ENCODE measurements at regions not wholly inside any gene's neighbourhood (a gene's known extent, or its start where the extent isn't known, plus 50 kb on each side); places are given as distances from the start of the nearest gene placed in this dataset.

GRCh38 chr2:153388246-153388645 lies 90.3 kb downstream of the RPRM start:
- H2BK15ac ChIP-seq (ENCODE audit: low read depth, poor library complexity, severe bottlenecking): no peak overlapping the region
- no peaks in the 10 kb centered on the region for H3K27me3 ChIP-seq (ENCODE audit: control insufficient read depth in 1 of 2, insufficient read depth in 1 of 2, low read length in 2 of 2)
- no peak overlapping the region for H2BK5ac ChIP-seq (ENCODE audit: low read depth, low read length, poor library complexity, severe bottlenecking)
- H3K23ac ChIP-seq (ENCODE audit: low read length in 2 of 2): no peak overlapping the region
- H4K91ac ChIP-seq (ENCODE audit: low read length): no peak overlapping the region
- no peak overlapping the region for H3K14ac ChIP-seq (ENCODE audit: low read length in 2 of 2)
- no peaks in the 10 kb centered on the region for H3K79me1 ChIP-seq (replicated peaks; ENCODE audit: low read length, poor library complexity, severe bottlenecking)
- no peak overlapping the region for H3K4me2 ChIP-seq (ENCODE audit: low read length, poor library complexity, severe bottlenecking)
- H4K8ac ChIP-seq (ENCODE audit: low read length): no peak overlapping the region
- H3K4ac ChIP-seq (ENCODE audit: low read depth in 1 of 2, low read length in 2 of 2): no peak overlapping the region
- H2BK12ac ChIP-seq (ENCODE audit: low read length in 2 of 2): no peak overlapping the region
- no peak for DNase-seq
- no peak overlapping the region for H3K27ac ChIP-seq (ENCODE audit: low read length, poor library complexity, severe bottlenecking)
- H3K4me1 ChIP-seq (ENCODE audit: control insufficient read depth, insufficient read depth, low read depth, low read length): no peaks in the 10 kb centered on the region
- no peak overlapping the region for H2AFZ ChIP-seq (ENCODE audit: low read depth, low read length)
- H3K9me3 ChIP-seq (ENCODE audit: control insufficient read depth, low read length): no peaks in the 10 kb centered on the region
- H3K9ac ChIP-seq (ENCODE audit: low read length): no peak overlapping the region
- no peak overlapping the region for H3K4me3 ChIP-seq (ENCODE audit: insufficient read depth in 1 of 2, low read depth in 1 of 2, low read length in 2 of 2)
- no peak overlapping the region for H2BK120ac ChIP-seq (ENCODE audit: low read depth, low read length)
- no peaks in the 10 kb centered on the region for H3K36me3 ChIP-seq (ENCODE audit: control insufficient read depth in 1 of 2, insufficient read depth in 2 of 2, low read depth in 1 of 2, low read length in 2 of 2)
- no peak overlapping the region for H2AK5ac ChIP-seq (ENCODE audit: low read length, severe bottlenecking)
- no peak overlapping the region for H3K18ac ChIP-seq (ENCODE audit: low read depth in 1 of 2, low read length in 2 of 2)
- WGBS: 22% methylated on average over 1 of the region's 1 CpG

GRCh38 chr2:153387203-153387602 lies 91.4 kb downstream of the RPRM start:
- Histone ChIP-seq H3K9me3 (ENCODE audit: control insufficient read depth, low read length) (no peaks in the 10 kb centered on the region), H4K91ac (ENCODE audit: low read length) (no peak overlapping the region), H2AFZ (ENCODE audit: low read depth, low read length) (no peak overlapping the region), H3K4me2 (ENCODE audit: low read length, poor library complexity, severe bottlenecking) (no peak overlapping the region), H3K4me3 (ENCODE audit: insufficient read depth in 1 of 2, low read depth in 1 of 2, low read length in 2 of 2) (no peak overlapping the region), H2BK12ac (ENCODE audit: low read length in 2 of 2) (no peak overlapping the region), H2AK5ac (ENCODE audit: low read length, severe bottlenecking) (no peak overlapping the region), H4K8ac (ENCODE audit: low read length) (no peak overlapping the region), H2BK5ac (ENCODE audit: low read depth, low read length, poor library complexity, severe bottlenecking) (no peak overlapping the region), H3K23ac (ENCODE audit: low read length in 2 of 2) (no peak overlapping the region), H2BK120ac (ENCODE audit: low read depth, low read length) (no peak overlapping the region), H3K4ac (ENCODE audit: low read depth in 1 of 2, low read length in 2 of 2) (no peak overlapping the region), H3K79me1 (replicated peaks; ENCODE audit: low read length, poor library complexity, severe bottlenecking) (no peaks in the 10 kb centered on the region), H3K27ac (ENCODE audit: low read length, poor library complexity, severe bottlenecking) (no peak overlapping the region), H3K14ac (ENCODE audit: low read length in 2 of 2) (no peak overlapping the region), H3K9ac (ENCODE audit: low read length) (no peak overlapping the region), H3K36me3 (ENCODE audit: control insufficient read depth in 1 of 2, insufficient read depth in 2 of 2, low read depth in 1 of 2, low read length in 2 of 2) (no peaks in the 10 kb centered on the region), H3K18ac (ENCODE audit: low read depth in 1 of 2, low read length in 2 of 2) (no peak overlapping the region), H2BK15ac (ENCODE audit: low read depth, poor library complexity, severe bottlenecking) (no peak overlapping the region), H3K27me3 (ENCODE audit: control insufficient read depth in 1 of 2, insufficient read depth in 1 of 2, low read length in 2 of 2) (no peaks in the 10 kb centered on the region), H3K4me1 (ENCODE audit: control insufficient read depth, insufficient read depth, low read depth, low read length) (no peaks in the 10 kb centered on the region)
- 77% methylated on average over 2 of the region's 4 CpGs for WGBS
- no peak for DNase-seq

- Histone ChIP-seq H3K4me1 (ENCODE audit: control insufficient read depth, insufficient read depth, low read depth, low read length) (no peaks in the 10 kb centered on the region), H3K27me3 (ENCODE audit: control insufficient read depth in 1 of 2, insufficient read depth in 1 of 2, low read length in 2 of 2) (no peaks in the 10 kb centered on the region), H3K18ac (ENCODE audit: low read depth in 1 of 2, low read length in 2 of 2) (no peak overlapping the region), H2BK120ac (ENCODE audit: low read depth, low read length) (no peak overlapping the region), H2AFZ (ENCODE audit: low read depth, low read length) (no peak overlapping the region), H4K8ac (ENCODE audit: low read length) (no peak overlapping the region), H3K27ac (ENCODE audit: low read length, poor library complexity, severe bottlenecking) (no peak overlapping the region), H3K4me2 (ENCODE audit: low read length, poor library complexity, severe bottlenecking) (no peak overlapping the region), H3K9me3 (ENCODE audit: control insufficient read depth, low read length) (no peaks in the 10 kb centered on the region), H3K79me1 (replicated peaks; ENCODE audit: low read length, poor library complexity, severe bottlenecking) (no peaks in the 10 kb centered on the region), H2BK12ac (ENCODE audit: low read length in 2 of 2) (no peak overlapping the region), H4K91ac (ENCODE audit: low read length) (no peak overlapping the region), H3K23ac (ENCODE audit: low read length in 2 of 2) (no peak overlapping the region), H3K4ac (ENCODE audit: low read depth in 1 of 2, low read length in 2 of 2) (no peak overlapping the region), H2BK5ac (ENCODE audit: low read depth, low read length, poor library complexity, severe bottlenecking) (no peak overlapping the region), H3K14ac (ENCODE audit: low read length in 2 of 2) (no peak overlapping the region), H3K9ac (ENCODE audit: low read length) (no peak overlapping the region), H2BK15ac (ENCODE audit: low read depth, poor library complexity, severe bottlenecking) (no peak overlapping the region), H3K36me3 (ENCODE audit: control insufficient read depth in 1 of 2, insufficient read depth in 2 of 2, low read depth in 1 of 2, low read length in 2 of 2) (no peaks in the 10 kb centered on the region), H2AK5ac (ENCODE audit: low read length, severe bottlenecking) (no peak overlapping the region), H3K4me3 (ENCODE audit: insufficient read depth in 1 of 2, low read depth in 1 of 2, low read length in 2 of 2) (no peak overlapping the region)
- no peak for DNase-seq
- 55% methylated on average over 1 of the region's 2 CpGs for WGBS
These were observed 92.1 kb downstream of the RPRM start for GRCh38 chr2:153386481-153386897.

GRCh38 chr2:153373510-153374279 lies 104.9 kb downstream of the RPRM start:
- no peaks in the 10 kb centered on the region for H3K27me3 ChIP-seq (ENCODE audit: control insufficient read depth in 1 of 2, insufficient read depth in 1 of 2, low read length in 2 of 2)
- H2AK5ac ChIP-seq (ENCODE audit: low read length, severe bottlenecking): no peak overlapping the region
- 75% methylated on average over 1 of the region's 3 CpGs for WGBS
- H2AFZ ChIP-seq (ENCODE audit: low read depth, low read length): no peak overlapping the region
- H3K79me1 ChIP-seq (replicated peaks; ENCODE audit: low read length, poor library complexity, severe bottlenecking): no peaks in the 10 kb centered on the region
- H4K8ac ChIP-seq (ENCODE audit: low read length): no peak overlapping the region
- H3K9ac ChIP-seq (ENCODE audit: low read length): no peak overlapping the region
- H3K9me3 ChIP-seq (ENCODE audit: control insufficient read depth, low read length): peaks cover 4% of the 10 kb centered on the region
- no peaks in the 10 kb centered on the region for H3K36me3 ChIP-seq (ENCODE audit: control insufficient read depth in 1 of 2, insufficient read depth in 2 of 2, low read depth in 1 of 2, low read length in 2 of 2)
- no peak overlapping the region for H3K14ac ChIP-seq (ENCODE audit: low read length in 2 of 2)
- no peak overlapping the region for H3K23ac ChIP-seq (ENCODE audit: low read length in 2 of 2)
- no peaks in the 10 kb centered on the region for H3K4me1 ChIP-seq (ENCODE audit: control insufficient read depth, insufficient read depth, low read depth, low read length)
- no peak overlapping the region for H3K4me3 ChIP-seq (ENCODE audit: insufficient read depth in 1 of 2, low read depth in 1 of 2, low read length in 2 of 2)
- no peak overlapping the region for H3K27ac ChIP-seq (ENCODE audit: low read length, poor library complexity, severe bottlenecking)
- no peak overlapping the region for H4K91ac ChIP-seq (ENCODE audit: low read length)
- DNase-seq: no peak
- H2BK5ac ChIP-seq (ENCODE audit: low read depth, low read length, poor library complexity, severe bottlenecking): no peak overlapping the region
- no peak overlapping the region for H3K18ac ChIP-seq (ENCODE audit: low read depth in 1 of 2, low read length in 2 of 2)
- no peak overlapping the region for H2BK120ac ChIP-seq (ENCODE audit: low read depth, low read length)
- H2BK15ac ChIP-seq (ENCODE audit: low read depth, poor library complexity, severe bottlenecking): no peak overlapping the region
- H3K4me2 ChIP-seq (ENCODE audit: low read length, poor library complexity, severe bottlenecking): no peak overlapping the region
- no peak overlapping the region for H2BK12ac ChIP-seq (ENCODE audit: low read length in 2 of 2)
- no peak overlapping the region for H3K4ac ChIP-seq (ENCODE audit: low read depth in 1 of 2, low read length in 2 of 2)

Data from mesenchymal stem cell (in vitro differentiated cells and primary cell).